Vagina (tissue), 2 donors: ENCODE measurements at regions not wholly inside any gene's neighbourhood (a gene's known extent, or its start where the extent isn't known, plus 50 kb on each side); places are given as distances from the start of the nearest gene placed in this dataset.

Experiments used
- DNase-seq, 2 donors: peaks; one replicate each; pipeline ENCODE4 v3.0.0-alpha.2; 2017; ENCODE audit errors: extremely low spot score in 2 of 2
- H3K27ac ChIP-seq: fragments of 200-600 bp; sonication (generic); one replicate; pipeline ENCODE4 v1.5.1; 2019
- H3K27me3 ChIP-seq: fragments of 200-600 bp; sonication (generic); one replicate; pipeline ENCODE4 v1.5.1; 2019
- H3K36me3 ChIP-seq, 2 donors: fragments of 200-600 bp; sonication (generic); one replicate each; pipeline ENCODE4 v1.5.1; 2017 to 2019
- H3K4me1 ChIP-seq: fragments of 200-600 bp; sonication (generic); one replicate; pipeline ENCODE4 v1.5.1; 2019
- H3K4me3 ChIP-seq, 2 donors: fragments of 200-600 bp; sonication (generic); 1 replicate in 1 of 2; 2 replicates in 1 of 2; pipeline ENCODE4 v1.5.1; 2016 to 2019
- H3K9me3 ChIP-seq: fragments of 200-600 bp; sonication (generic); one replicate; pipeline ENCODE4 v1.5.1; 2019
- CTCF ChIP-seq, 3 experiments: fragments of 450-650 bp in 2 of 3; fragments of 200-600 bp in 1 of 3; sonication (generic) in 1 of 3; IDR thresholded peaks; one replicate each; pipeline ENCODE4 v1.5.1; 2017 to 2019; ENCODE audit warnings: antibody characterized with exemption in 3 of 3, mild to moderate bottlenecking in 2 of 3, moderate library complexity in 2 of 3
- POLR2A ChIP-seq, 2 donors: fragments of 450-650 bp; IDR thresholded peaks; one replicate each; pipeline ENCODE4 v1.6.1; 2017; ENCODE audit warnings: antibody characterized with exemption in 2 of 2, mild to moderate bottlenecking in 2 of 2, moderate library complexity in 2 of 2
- POLR2AphosphoS5 ChIP-seq, 2 donors: sonication (generic); formaldehyde crosslinking; IDR thresholded peaks; one replicate each; pipeline ENCODE4 v1.9.0; 2017; ENCODE audit warnings: antibody characterized with exemption in 2 of 2, mild to moderate bottlenecking in 2 of 2, low read depth in 1 of 2; ENCODE audit not compliant: insufficient read depth in 1 of 2
- intact Hi-C: fragments of 100-400 bp; cut with DNase I; formaldehyde crosslinking; loops from one replicate; pipeline ENCODE4 v1.15.1; 2023

DNA sequence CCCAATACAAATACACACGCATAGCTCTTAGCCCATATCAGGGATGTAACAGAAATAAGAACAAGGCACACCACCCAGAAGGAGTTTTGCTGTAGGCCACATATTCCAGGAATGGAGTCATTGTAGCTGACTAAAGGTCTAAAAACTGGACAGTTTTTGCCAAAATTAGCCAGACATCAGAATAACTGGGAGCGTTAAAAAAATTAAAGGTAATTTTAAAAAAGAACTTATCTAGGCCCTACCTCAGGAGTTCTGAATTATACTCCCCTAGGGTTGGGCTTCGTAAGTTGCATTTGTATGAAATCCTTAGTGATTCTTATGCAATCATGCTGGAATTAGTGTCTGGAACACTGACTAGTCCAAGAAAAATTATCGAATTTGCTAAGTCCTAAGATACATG is 987.7 kb downstream of the GALC start:
- no peak for DNase-seq
- no peaks in the 10 kb centered on the region for H3K36me3 ChIP-seq
- TF ChIP-seq POLR2A (IDR thresholded peaks at IDR 0.05): no peak
- no peak for TF ChIP-seq CTCF (IDR thresholded peaks at IDR 0.05)
- TF ChIP-seq POLR2AphosphoS5 (IDR thresholded peaks at IDR 0.05; ENCODE audit: insufficient read depth in 1 of 2, low read depth in 1 of 2): no peak
- no peak overlapping the region for H3K4me3 ChIP-seq
- no peaks in the 10 kb centered on the region for H3K4me1 ChIP-seq
- H3K9me3 ChIP-seq: no peaks in the 10 kb centered on the region
- intact Hi-C loops: no loop called here
- H3K27me3 ChIP-seq: no peaks in the 10 kb centered on the region
- H3K27ac ChIP-seq: no peak overlapping the region

GRCh38 chr14:87002776-87003175 is 990.2 kb downstream of the GALC start:
- H3K4me3 ChIP-seq: no peak overlapping the region
- TF ChIP-seq POLR2AphosphoS5 (IDR thresholded peaks at IDR 0.05; ENCODE audit: insufficient read depth in 1 of 2, low read depth in 1 of 2) (no peak), CTCF (IDR thresholded peaks at IDR 0.05) (no peak), POLR2A (IDR thresholded peaks at IDR 0.05) (no peak)
- H3K27ac ChIP-seq: no peak overlapping the region
- intact Hi-C loops: no loop called here
- no peaks in the 10 kb centered on the region for H3K9me3 ChIP-seq
- H3K36me3 ChIP-seq: no peaks in the 10 kb centered on the region
- DNase-seq: no peak
- H3K4me1 ChIP-seq: no peaks in the 10 kb centered on the region
- H3K27me3 ChIP-seq: no peaks in the 10 kb centered on the region

- intact Hi-C loops: no loop called here
- no peak for DNase-seq
- Histone ChIP-seq H3K27ac (no peak overlapping the region), H3K36me3 (no peaks in the 10 kb centered on the region), H3K9me3 (no peaks in the 10 kb centered on the region), H3K4me1 (no peaks in the 10 kb centered on the region), H3K27me3 (no peaks in the 10 kb centered on the region), H3K4me3 (no peak overlapping the region)
- TF ChIP-seq POLR2A (IDR thresholded peaks at IDR 0.05) (no peak), CTCF (IDR thresholded peaks at IDR 0.05) (no peak), POLR2AphosphoS5 (IDR thresholded peaks at IDR 0.05; ENCODE audit: insufficient read depth in 1 of 2, low read depth in 1 of 2) (no peak)
Measured at GRCh38 chr14:87001333-87001732, 991.6 kb downstream of the GALC start.

DNA sequence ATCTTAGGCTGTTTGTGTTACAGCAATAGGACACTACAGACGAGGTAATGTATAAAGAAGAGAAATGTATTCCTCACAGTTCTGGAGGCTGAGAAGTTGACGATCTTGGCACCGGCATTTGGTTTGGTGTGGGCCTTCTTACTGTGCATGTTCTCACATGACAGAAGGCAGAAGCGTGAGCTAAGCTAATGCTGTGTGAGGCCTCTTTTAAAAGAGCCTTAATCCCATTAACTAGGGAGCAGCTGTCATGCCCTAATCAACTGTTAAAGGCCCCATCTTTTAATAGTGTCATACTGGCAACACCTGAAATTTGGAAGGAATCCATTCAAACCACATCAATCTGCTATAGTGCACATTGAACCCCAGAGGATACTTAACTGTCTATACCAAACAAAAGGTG is 992.9 kb downstream of the GALC start:
- no peaks in the 10 kb centered on the region for H3K27me3 ChIP-seq
- intact Hi-C loops: no loop called here
- no peak overlapping the region for H3K27ac ChIP-seq
- H3K4me1 ChIP-seq: no peaks in the 10 kb centered on the region
- no peaks in the 10 kb centered on the region for H3K36me3 ChIP-seq
- no peak for DNase-seq
- H3K4me3 ChIP-seq: no peak overlapping the region
- H3K9me3 ChIP-seq: no peaks in the 10 kb centered on the region
- TF ChIP-seq CTCF (IDR thresholded peaks at IDR 0.05): no peak
- TF ChIP-seq POLR2A (IDR thresholded peaks at IDR 0.05): no peak
- TF ChIP-seq POLR2AphosphoS5 (IDR thresholded peaks at IDR 0.05; ENCODE audit: insufficient read depth in 1 of 2, low read depth in 1 of 2): no peak

DNA sequence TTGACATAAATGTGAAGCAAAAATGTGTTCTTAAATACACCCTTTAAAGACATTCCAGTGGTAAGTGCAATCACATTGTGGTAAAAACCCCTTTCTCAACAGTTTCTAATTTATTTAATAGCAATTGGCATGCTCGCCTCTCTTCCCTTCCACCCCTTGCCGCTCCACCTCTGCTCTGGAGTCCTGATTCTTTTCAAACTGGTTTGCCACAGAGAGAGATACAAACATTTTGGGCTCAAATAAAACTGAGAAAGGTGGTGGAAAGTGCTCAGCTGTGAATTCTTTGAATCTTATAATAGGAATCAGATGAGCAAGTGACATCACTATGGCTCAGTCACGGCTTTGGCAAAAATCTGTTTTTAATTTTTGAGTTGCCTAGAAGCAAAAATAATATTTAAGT is 993.9 kb downstream of the GALC start:
- Histone ChIP-seq H3K9me3 (no peaks in the 10 kb centered on the region), H3K36me3 (no peaks in the 10 kb centered on the region), H3K4me1 (no peaks in the 10 kb centered on the region), H3K27me3 (no peaks in the 10 kb centered on the region), H3K27ac (no peak overlapping the region), H3K4me3 (no peak overlapping the region)
- TF ChIP-seq POLR2AphosphoS5 (IDR thresholded peaks at IDR 0.05; ENCODE audit: insufficient read depth in 1 of 2, low read depth in 1 of 2): no peak
- TF ChIP-seq CTCF (IDR thresholded peaks at IDR 0.05): no peak
- no peak for TF ChIP-seq POLR2A (IDR thresholded peaks at IDR 0.05)
- no peak for DNase-seq
- intact Hi-C loops: no loop called here
